Omental fat pad (tissue), 3 donors: ENCODE measurements at regions not wholly inside any gene's neighbourhood (a gene's known extent, or its start where the extent isn't known, plus 50 kb on each side); places are given as distances from the start of the nearest gene placed in this dataset.
"Not testable (repeated sequence)": the region's sequence is repeated elsewhere in the genome, so short reads cannot be mapped to it uniquely, and the experiment has no call there.

ENCODE experiments used
- ATAC-seq: fragments of 150-250 bp; one replicate; pipeline ENCODE4 v1.9.1; 2016; ENCODE audit warnings: mild to moderate bottlenecking, moderate library complexity; ENCODE audit not compliant: low FRiP score
- DNase-seq: peaks from one replicate; pipeline ENCODE4 v3.0.0-alpha.2; 2019; ENCODE audit warnings: low spot score
- CTCF ChIP-seq, 3 donors: fragments of 450-650 bp; IDR thresholded peaks; one replicate each; pipeline ENCODE4 v1.5.1; 2016 to 2017; ENCODE audit warnings: antibody characterized with exemption in 3 of 3, mild to moderate bottlenecking in 3 of 3, moderate library complexity in 2 of 3

- no peak for TF ChIP-seq CTCF (IDR thresholded peaks at IDR 0.05)
- DNase-seq (no peak), ATAC-seq (no peak)
Observed at GRCh38 chr2:180799141-180799540, 181.3 kb upstream of the UBE2E3 start.

- no peak for TF ChIP-seq CTCF (IDR thresholded peaks at IDR 0.05)
- ATAC-seq (no peak), DNase-seq (no peak)
Observed at GRCh38 chr2:180790891-180791290, 189.5 kb upstream of the UBE2E3 start.

- DNase-seq (no peak), ATAC-seq (no peak)
- TF ChIP-seq CTCF (IDR thresholded peaks at IDR 0.05) = no peak
Observed at GRCh38 chr2:180787330-180787729, 193.1 kb upstream of the UBE2E3 start.

- TF ChIP-seq CTCF (IDR thresholded peaks at IDR 0.05) = no peak
- no peak for ATAC-seq
- DNase-seq = no peak
Observed at GRCh38 chr2:180781276-180781675, 199.1 kb upstream of the UBE2E3 start.

- DNase-seq = no peak
- no peak for TF ChIP-seq CTCF (IDR thresholded peaks at IDR 0.05)
Observed at GRCh38 chr2:180778291-180778690, 202.1 kb upstream of the UBE2E3 start.

GRCh38 chr2:180776921-180777320 lies 203.5 kb upstream of the UBE2E3 start:
- ATAC-seq = no peak
- TF ChIP-seq CTCF (IDR thresholded peaks at IDR 0.05) = no peak
- no peak for DNase-seq

More at GRCh38 chr2:180778291-180778690, 202.1 kb upstream of the UBE2E3 start:
- ATAC-seq = no peak

- DNase-seq = no peak
- ATAC-seq = no peak
- no peak for TF ChIP-seq CTCF (IDR thresholded peaks at IDR 0.05)
Observed at GRCh38 chr2:180775711-180776110, 204.7 kb upstream of the UBE2E3 start.

- ATAC-seq, DNase-seq: not testable (repeated sequence)
Observed at GRCh38 chr2:180765316-180765715, 215.1 kb upstream of the UBE2E3 start.
